K562 (cell line): ENCODE measurements at regions not wholly inside any gene's neighbourhood (a gene's known extent, or its start where the extent isn't known, plus 50 kb on each side); places are given as distances from the start of the nearest gene placed in this dataset.

Source experiments
- L3MBTL2 ChIP-seq: fragments of 450-650 bp; IDR thresholded peaks from 2 replicates; pipeline ENCODE4 v1.6.1; 2016; ENCODE audit warnings: mild to moderate bottlenecking, moderate library complexity
- MEF2D ChIP-seq: conservative IDR thresholded peaks from 2 replicates; pipeline ENCODE4 v1.6.1; 2016; ENCODE audit warnings: low read depth, missing genetic modification characterization, missing compliant biosample characterization
- NEUROD1 ChIP-seq: fragments of 150-350 bp; IDR thresholded peaks from 2 replicates; pipeline ENCODE4 v1.6.1; 2014; ENCODE audit warnings: borderline replicate concordance, low read length, low read depth; ENCODE audit not compliant: partially characterized antibody
- PHB ChIP-seq: fragments of 250-450 bp; sonication (Bioruptor Pico); IDR thresholded peaks from 2 replicates; pipeline ENCODE4 v1.5.0; 2021
- SMARCC2 ChIP-seq: fragments of 450-650 bp; IDR thresholded peaks from 2 replicates; pipeline ENCODE4 v1.6.1; 2017; ENCODE audit warnings: antibody characterized with exemption, moderate library complexity, mild to moderate bottlenecking, low read depth
- TAL1 ChIP-seq: fragments of 450-650 bp; IDR thresholded peaks from 2 replicates; pipeline ENCODE4 v1.6.1; 2016; ENCODE audit warnings: mild to moderate bottlenecking
- XRCC4 ChIP-seq: IDR thresholded peaks from one replicate; pipeline ENCODE4 v1.6.1; 2011; ENCODE audit not compliant: insufficient read depth, insufficient read length; ENCODE audit errors: extremely low read depth
- ZNF175 ChIP-seq: fragments of 200-800 bp; sonication (Bioruptor generic); IDR thresholded peaks from 2 replicates; pipeline ENCODE4 v1.6.1; 2016; ENCODE audit warnings: low read depth, mild to moderate bottlenecking, missing genetic modification characterization, missing compliant biosample characterization
- ZNF507 ChIP-seq: conservative IDR thresholded peaks from 2 replicates; pipeline ENCODE4 v1.6.1; 2017; ENCODE audit warnings: missing genetic modification characterization, missing compliant biosample characterization
- TF ChIP-seq, protein P1 (sequence below), 2 experiments: fragments of 450-650 bp; formaldehyde crosslinking in 1 of 2; IDR thresholded peaks; 2 replicates each; pipeline versions ENCODE4 v1.4.0 to v1.6.1; 2014 to 2020; ENCODE audit warnings: mild to moderate bottlenecking in 2 of 2, borderline replicate concordance in 1 of 2, low read depth in 1 of 2
- TF ChIP-seq, protein P2 (sequence below): fragments of 250-450 bp; sonication (Bioruptor Pico); IDR thresholded peaks from 2 replicates; pipeline ENCODE4 v1.5.0; 2021; ENCODE audit warnings: mild to moderate bottlenecking, borderline replicate concordance
- TF ChIP-seq, protein P3 (sequence below): fragments of 250-450 bp; sonication (Bioruptor Pico); IDR thresholded peaks from 2 replicates; pipeline ENCODE4 v1.8.0; 2022; ENCODE audit warnings: moderate library complexity, mild to moderate bottlenecking, inconsistent platforms

DNA sequence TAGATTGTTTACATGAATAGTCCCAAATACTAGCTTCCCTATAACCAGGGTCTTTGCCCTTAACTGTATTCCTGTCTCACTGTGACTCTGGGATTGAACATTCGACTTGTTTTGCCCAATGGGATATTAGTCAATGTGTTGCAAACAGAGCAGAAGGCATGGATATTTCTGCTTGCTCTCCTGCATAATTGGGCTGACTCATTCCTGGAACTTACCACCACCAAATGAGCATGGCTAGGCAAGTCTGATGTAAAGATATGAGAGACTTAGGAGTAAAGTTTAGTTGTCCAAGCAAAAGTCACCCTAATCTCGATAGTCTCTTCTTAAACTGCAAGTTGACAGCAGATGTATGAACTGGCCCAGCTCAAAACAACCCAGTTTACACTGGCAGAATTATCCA lies 273.5 kb upstream of the CCNG1 start (continued):
- TF ChIP-seq, protein P1, sequence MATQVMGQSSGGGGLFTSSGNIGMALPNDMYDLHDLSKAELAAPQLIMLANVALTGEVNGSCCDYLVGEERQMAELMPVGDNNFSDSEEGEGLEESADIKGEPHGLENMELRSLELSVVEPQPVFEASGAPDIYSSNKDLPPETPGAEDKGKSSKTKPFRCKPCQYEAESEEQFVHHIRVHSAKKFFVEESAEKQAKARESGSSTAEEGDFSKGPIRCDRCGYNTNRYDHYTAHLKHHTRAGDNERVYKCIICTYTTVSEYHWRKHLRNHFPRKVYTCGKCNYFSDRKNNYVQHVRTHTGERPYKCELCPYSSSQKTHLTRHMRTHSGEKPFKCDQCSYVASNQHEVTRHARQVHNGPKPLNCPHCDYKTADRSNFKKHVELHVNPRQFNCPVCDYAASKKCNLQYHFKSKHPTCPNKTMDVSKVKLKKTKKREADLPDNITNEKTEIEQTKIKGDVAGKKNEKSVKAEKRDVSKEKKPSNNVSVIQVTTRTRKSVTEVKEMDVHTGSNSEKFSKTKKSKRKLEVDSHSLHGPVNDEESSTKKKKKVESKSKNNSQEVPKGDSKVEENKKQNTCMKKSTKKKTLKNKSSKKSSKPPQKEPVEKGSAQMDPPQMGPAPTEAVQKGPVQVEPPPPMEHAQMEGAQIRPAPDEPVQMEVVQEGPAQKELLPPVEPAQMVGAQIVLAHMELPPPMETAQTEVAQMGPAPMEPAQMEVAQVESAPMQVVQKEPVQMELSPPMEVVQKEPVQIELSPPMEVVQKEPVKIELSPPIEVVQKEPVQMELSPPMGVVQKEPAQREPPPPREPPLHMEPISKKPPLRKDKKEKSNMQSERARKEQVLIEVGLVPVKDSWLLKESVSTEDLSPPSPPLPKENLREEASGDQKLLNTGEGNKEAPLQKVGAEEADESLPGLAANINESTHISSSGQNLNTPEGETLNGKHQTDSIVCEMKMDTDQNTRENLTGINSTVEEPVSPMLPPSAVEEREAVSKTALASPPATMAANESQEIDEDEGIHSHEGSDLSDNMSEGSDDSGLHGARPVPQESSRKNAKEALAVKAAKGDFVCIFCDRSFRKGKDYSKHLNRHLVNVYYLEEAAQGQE (IDR thresholded peaks at IDR 0.05; ENCODE audit: borderline replicate concordance): no peak
- TF ChIP-seq, protein P1 (CRISPR knock-in tag; IDR thresholded peaks at IDR 0.05; ENCODE audit: low read depth): no peak
- TF ChIP-seq MEF2D (tag) (no peak), L3MBTL2 (no peak), PHB (CRISPR knock-in tag) (no peak), NEUROD1 (no peak), XRCC4 (no peak), ZNF507 (tag) (no peak), ZNF175 (CRISPR knock-in tag) (no peak), TAL1 (no peak), SMARCC2 (no peak)
- TF ChIP-seq, protein P2, sequence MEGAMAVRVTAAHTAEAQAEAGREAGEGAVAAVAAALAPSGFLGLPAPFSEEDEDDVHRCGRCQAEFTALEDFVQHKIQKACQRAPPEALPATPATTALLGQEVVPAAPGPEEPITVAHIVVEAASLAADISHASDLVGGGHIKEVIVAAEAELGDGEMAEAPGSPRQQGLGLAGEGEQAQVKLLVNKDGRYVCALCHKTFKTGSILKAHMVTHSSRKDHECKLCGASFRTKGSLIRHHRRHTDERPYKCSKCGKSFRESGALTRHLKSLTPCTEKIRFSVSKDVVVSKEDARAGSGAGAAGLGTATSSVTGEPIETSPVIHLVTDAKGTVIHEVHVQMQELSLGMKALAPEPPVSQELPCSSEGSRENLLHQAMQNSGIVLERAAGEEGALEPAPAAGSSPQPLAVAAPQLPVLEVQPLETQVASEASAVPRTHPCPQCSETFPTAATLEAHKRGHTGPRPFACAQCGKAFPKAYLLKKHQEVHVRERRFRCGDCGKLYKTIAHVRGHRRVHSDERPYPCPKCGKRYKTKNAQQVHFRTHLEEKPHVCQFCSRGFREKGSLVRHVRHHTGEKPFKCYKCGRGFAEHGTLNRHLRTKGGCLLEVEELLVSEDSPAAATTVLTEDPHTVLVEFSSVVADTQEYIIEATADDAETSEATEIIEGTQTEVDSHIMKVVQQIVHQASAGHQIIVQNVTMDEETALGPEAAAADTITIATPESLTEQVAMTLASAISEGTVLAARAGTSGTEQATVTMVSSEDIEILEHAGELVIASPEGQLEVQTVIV (CRISPR knock-in tag): no peak
- TF ChIP-seq, protein P3, sequence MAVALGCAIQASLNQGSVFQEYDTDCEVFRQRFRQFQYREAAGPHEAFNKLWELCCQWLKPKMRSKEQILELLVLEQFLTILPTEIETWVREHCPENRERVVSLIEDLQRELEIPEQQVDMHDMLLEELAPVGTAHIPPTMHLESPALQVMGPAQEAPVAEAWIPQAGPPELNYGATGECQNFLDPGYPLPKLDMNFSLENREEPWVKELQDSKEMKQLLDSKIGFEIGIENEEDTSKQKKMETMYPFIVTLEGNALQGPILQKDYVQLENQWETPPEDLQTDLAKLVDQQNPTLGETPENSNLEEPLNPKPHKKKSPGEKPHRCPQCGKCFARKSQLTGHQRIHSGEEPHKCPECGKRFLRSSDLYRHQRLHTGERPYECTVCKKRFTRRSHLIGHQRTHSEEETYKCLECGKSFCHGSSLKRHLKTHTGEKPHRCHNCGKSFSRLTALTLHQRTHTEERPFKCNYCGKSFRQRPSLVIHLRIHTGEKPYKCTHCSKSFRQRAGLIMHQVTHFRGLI: no peak
- TF ChIP-seq, all 486 proteins: peak for 0
